ENCODE measurements at regions not wholly inside any gene's neighbourhood (a gene's known extent, or its start where the extent isn't known, plus 50 kb on each side); places are given as distances from the start of the nearest gene placed in this dataset.

DNA sequence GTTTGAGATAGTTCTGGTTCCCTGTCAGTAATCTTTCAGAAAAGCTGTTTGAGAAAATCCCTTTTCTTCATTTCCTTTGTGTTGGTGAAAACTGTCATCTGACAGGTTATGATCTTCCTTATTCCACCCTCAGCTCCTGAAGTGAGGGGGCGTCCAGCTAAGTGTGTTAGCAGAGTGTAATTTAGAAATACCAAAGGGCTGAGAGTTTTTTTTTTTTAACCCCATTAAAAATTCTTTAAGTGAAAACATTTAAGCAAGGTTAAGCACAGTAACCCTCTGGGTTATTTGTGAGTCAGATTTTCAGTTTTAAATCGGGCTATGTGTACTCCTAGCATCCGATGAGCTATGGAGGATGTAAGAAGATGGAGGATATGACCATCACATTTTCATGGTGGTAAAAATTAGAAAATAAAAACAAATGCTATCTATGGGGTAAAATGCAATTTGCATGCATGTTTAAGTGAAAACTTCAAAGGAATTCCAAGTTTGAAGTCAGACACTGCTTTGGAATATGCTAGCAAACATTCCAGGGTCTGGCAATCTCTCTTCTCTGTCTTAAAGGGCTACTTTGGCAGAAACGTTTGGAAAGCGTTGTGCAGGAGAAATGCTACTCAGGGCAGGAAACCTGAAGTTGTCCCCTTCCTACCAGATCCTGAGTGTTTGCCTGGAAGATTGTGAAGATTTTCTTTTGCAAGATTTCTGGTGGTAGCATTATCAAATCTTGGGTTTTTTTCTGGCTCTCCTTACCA, 197.0 kb upstream of the PRICKLE1 start:
- TF ChIP-seq YY1 (IDR thresholded peaks at IDR 0.05; ENCODE audit: extremely low read depth, insufficient replicate concordance, low read depth, low read length) (no peak), CEBPB (IDR thresholded peaks at IDR 0.05; ENCODE audit: low read depth) (no peak), EZH2 (IDR thresholded peaks at IDR 0.05) (no peak), POLR2A (IDR thresholded peaks at IDR 0.05; ENCODE audit: borderline replicate concordance, extremely low read depth, insufficient read depth, insufficient read length) (no peak), ELF1 (IDR thresholded peaks at IDR 0.05; ENCODE audit: borderline replicate concordance, low read depth) (no peak), POLR2AphosphoS5 (IDR thresholded peaks at IDR 0.05; ENCODE audit: low read depth, low read length) (no peak), ZNF274 (IDR thresholded peaks at IDR 0.05; ENCODE audit: low read depth, low read length) (no peak)
- TF ChIP-seq, protein P1, sequence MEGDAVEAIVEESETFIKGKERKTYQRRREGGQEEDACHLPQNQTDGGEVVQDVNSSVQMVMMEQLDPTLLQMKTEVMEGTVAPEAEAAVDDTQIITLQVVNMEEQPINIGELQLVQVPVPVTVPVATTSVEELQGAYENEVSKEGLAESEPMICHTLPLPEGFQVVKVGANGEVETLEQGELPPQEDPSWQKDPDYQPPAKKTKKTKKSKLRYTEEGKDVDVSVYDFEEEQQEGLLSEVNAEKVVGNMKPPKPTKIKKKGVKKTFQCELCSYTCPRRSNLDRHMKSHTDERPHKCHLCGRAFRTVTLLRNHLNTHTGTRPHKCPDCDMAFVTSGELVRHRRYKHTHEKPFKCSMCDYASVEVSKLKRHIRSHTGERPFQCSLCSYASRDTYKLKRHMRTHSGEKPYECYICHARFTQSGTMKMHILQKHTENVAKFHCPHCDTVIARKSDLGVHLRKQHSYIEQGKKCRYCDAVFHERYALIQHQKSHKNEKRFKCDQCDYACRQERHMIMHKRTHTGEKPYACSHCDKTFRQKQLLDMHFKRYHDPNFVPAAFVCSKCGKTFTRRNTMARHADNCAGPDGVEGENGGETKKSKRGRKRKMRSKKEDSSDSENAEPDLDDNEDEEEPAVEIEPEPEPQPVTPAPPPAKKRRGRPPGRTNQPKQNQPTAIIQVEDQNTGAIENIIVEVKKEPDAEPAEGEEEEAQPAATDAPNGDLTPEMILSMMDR (IDR thresholded peaks at IDR 0.05 in 2 of 3, conservative IDR thresholded peaks at IDR 0.05 in 1 of 3; ENCODE audit: borderline replicate concordance in 1 of 3, insufficient read depth in 1 of 3, low read depth in 2 of 3, low read length in 2 of 3) = no peak
- TF ChIP-seq, protein P2, sequence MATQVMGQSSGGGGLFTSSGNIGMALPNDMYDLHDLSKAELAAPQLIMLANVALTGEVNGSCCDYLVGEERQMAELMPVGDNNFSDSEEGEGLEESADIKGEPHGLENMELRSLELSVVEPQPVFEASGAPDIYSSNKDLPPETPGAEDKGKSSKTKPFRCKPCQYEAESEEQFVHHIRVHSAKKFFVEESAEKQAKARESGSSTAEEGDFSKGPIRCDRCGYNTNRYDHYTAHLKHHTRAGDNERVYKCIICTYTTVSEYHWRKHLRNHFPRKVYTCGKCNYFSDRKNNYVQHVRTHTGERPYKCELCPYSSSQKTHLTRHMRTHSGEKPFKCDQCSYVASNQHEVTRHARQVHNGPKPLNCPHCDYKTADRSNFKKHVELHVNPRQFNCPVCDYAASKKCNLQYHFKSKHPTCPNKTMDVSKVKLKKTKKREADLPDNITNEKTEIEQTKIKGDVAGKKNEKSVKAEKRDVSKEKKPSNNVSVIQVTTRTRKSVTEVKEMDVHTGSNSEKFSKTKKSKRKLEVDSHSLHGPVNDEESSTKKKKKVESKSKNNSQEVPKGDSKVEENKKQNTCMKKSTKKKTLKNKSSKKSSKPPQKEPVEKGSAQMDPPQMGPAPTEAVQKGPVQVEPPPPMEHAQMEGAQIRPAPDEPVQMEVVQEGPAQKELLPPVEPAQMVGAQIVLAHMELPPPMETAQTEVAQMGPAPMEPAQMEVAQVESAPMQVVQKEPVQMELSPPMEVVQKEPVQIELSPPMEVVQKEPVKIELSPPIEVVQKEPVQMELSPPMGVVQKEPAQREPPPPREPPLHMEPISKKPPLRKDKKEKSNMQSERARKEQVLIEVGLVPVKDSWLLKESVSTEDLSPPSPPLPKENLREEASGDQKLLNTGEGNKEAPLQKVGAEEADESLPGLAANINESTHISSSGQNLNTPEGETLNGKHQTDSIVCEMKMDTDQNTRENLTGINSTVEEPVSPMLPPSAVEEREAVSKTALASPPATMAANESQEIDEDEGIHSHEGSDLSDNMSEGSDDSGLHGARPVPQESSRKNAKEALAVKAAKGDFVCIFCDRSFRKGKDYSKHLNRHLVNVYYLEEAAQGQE (IDR thresholded peaks at IDR 0.05; ENCODE audit: low read depth) = no peak
